GM23248 (cell line): ENCODE measurements at regions not wholly inside any gene's neighbourhood (a gene's known extent, or its start where the extent isn't known, plus 50 kb on each side); places are given as distances from the start of the nearest gene placed in this dataset.

Source experiments
- DNase-seq: peaks from one replicate; pipeline ENCODE4 v3.0.0-alpha.2; 2015
- H2AFZ ChIP-seq: fragments of 200-600 bp; sonication (generic); 2 replicates; pipeline ENCODE4 v1.6.1; 2016; ENCODE audit warnings: antibody characterized with exemption
- H3F3A ChIP-seq: fragments of 200-600 bp; sonication (generic); 2 replicates; pipeline ENCODE4 v1.6.1; 2016; ENCODE audit warnings: mild to moderate bottlenecking, antibody characterized with exemption, mixed run types; ENCODE audit not compliant: insufficient read depth
- H3K27ac ChIP-seq: fragments of 200-600 bp; sonication (generic); 2 replicates; pipeline ENCODE4 v1.5.1; 2016; ENCODE audit warnings: mild to moderate bottlenecking
- H3K27me3 ChIP-seq: fragments of 200-600 bp; sonication (generic); replicated peaks from 2 replicates; pipeline ENCODE4 v1.6.1; 2016; ENCODE audit warnings: mild to moderate bottlenecking; ENCODE audit not compliant: insufficient read depth
- H3K36me3 ChIP-seq: fragments of 200-600 bp; sonication (generic); 2 replicates; pipeline ENCODE4 v1.6.1; 2016; ENCODE audit warnings: low read depth, mild to moderate bottlenecking
- H3K4me1 ChIP-seq: fragments of 200-600 bp; sonication (generic); 2 replicates; pipeline ENCODE4 v1.6.1; 2016; ENCODE audit warnings: mild to moderate bottlenecking; ENCODE audit not compliant: insufficient read depth
- H3K4me2 ChIP-seq: fragments of 200-600 bp; sonication (generic); one replicate; pipeline ENCODE4 v1.6.1; 2016; ENCODE audit warnings: mild to moderate bottlenecking; ENCODE audit not compliant: unreplicated experiment
- H3K4me3 ChIP-seq: fragments of 200-600 bp; sonication (generic); 2 replicates; pipeline ENCODE4 v1.5.1; 2016; ENCODE audit warnings: mild to moderate bottlenecking
- H3K79me2 ChIP-seq: fragments of 200-600 bp; sonication (generic); 2 replicates; pipeline ENCODE4 v1.6.1; 2016; ENCODE audit warnings: mild to moderate bottlenecking; ENCODE audit not compliant: insufficient read depth
- H3K9ac ChIP-seq: fragments of 200-600 bp; sonication (generic); 2 replicates; pipeline ENCODE4 v1.6.1; 2016; ENCODE audit warnings: mild to moderate bottlenecking
- H3K9me2 ChIP-seq: fragments of 200-600 bp; sonication (generic); 2 replicates; pipeline ENCODE4 v1.6.1; 2016; ENCODE audit warnings: mixed run types, mild to moderate bottlenecking, moderate library complexity; ENCODE audit not compliant: insufficient read depth
- H3K9me3 ChIP-seq: fragments of 200-600 bp; sonication (generic); one replicate; pipeline ENCODE4 v1.6.1; 2017; ENCODE audit warnings: low read depth
- H4K20me1 ChIP-seq: fragments of 200-600 bp; sonication (generic); 2 replicates; pipeline ENCODE4 v1.6.0; 2016; ENCODE audit not compliant: insufficient read depth
- EZH2 ChIP-seq: fragments of 200-600 bp; sonication (generic); IDR thresholded peaks from 2 replicates; pipeline ENCODE4 v1.6.1; 2018; ENCODE audit warnings: antibody characterized with exemption, mild to moderate bottlenecking; ENCODE audit not compliant: insufficient read depth, poor library complexity, severe bottlenecking
- EZH2phosphoT487 ChIP-seq: fragments of 200-600 bp; sonication (generic); IDR thresholded peaks from 2 replicates; pipeline ENCODE4 v1.6.1; 2018; ENCODE audit warnings: antibody characterized with exemption, moderate library complexity, mild to moderate bottlenecking, low read depth; ENCODE audit not compliant: insufficient read depth
- WGBS, 2 experiments: methylation state at CpG; one replicate each; pipeline ENCODE4 v1.1.6; 2015 to 2017; ENCODE audit warnings: low lambda C conversion rate in 2 of 2, low coverage in 1 of 2; ENCODE audit errors: missing lambda C conversion rate in 2 of 2; 5-methylcytosine and 5-hydroxymethylcytosine counted together
- in situ Hi-C: fragments of 300-500 bp; cut with MboI; formaldehyde crosslinking; loops from 2 replicates; pipeline ENCODE4 v1.15.0; 2020

GRCh38 chr13:71054358-71054757, 812.6 kb downstream of the DACH1 start:
- WGBS, 2 experiments, result 0 to 3% methylated on average over 1 of the region's 1 CpG
- Histone ChIP-seq H3K36me3 (no peaks in the 10 kb centered on the region), H3K9ac (no peak overlapping the region), H3K4me3 (no peak overlapping the region), H2AFZ (no peak overlapping the region), H3K9me2 (no peaks in the 10 kb centered on the region), H3K4me2 (no peak overlapping the region), H3K27ac (no peak overlapping the region), H3K9me3 (no peaks in the 10 kb centered on the region), H3K79me2 (no peaks in the 10 kb centered on the region), H4K20me1 (no peaks in the 10 kb centered on the region), H3K27me3 (no peaks in the 10 kb centered on the region), H3K4me1 (no peaks in the 10 kb centered on the region), H3F3A (no peaks in the 10 kb centered on the region)
- TF ChIP-seq EZH2 (no peak), EZH2phosphoT487 (no peak)
- DNase-seq, result no peak
- in situ Hi-C loops, result no loop called here

GRCh38 chr13:71051573-71051972, 815.4 kb downstream of the DACH1 start:
- Histone ChIP-seq H2AFZ (no peak overlapping the region), H3K36me3 (no peaks in the 10 kb centered on the region), H3K27me3 (no peaks in the 10 kb centered on the region), H3F3A (no peaks in the 10 kb centered on the region), H3K27ac (no peak overlapping the region), H3K79me2 (no peaks in the 10 kb centered on the region), H3K9me2 (no peaks in the 10 kb centered on the region), H3K9ac (no peak overlapping the region), H3K4me3 (no peak overlapping the region), H4K20me1 (no peaks in the 10 kb centered on the region), H3K9me3 (no peaks in the 10 kb centered on the region), H3K4me2 (no peak overlapping the region), H3K4me1 (no peaks in the 10 kb centered on the region)
- 23 to 27% methylated on average over 2 of the region's 2 CpGs for WGBS, 2 experiments
- no peak for DNase-seq
- TF ChIP-seq EZH2phosphoT487 (no peak), EZH2 (no peak)
- in situ Hi-C loops, result no loop called here

- Histone ChIP-seq H3K9ac (no peak overlapping the region), H3F3A (no peaks in the 10 kb centered on the region), H3K4me1 (no peaks in the 10 kb centered on the region), H3K4me2 (no peak overlapping the region), H3K27ac (no peak overlapping the region), H3K79me2 (no peaks in the 10 kb centered on the region), H3K36me3 (no peaks in the 10 kb centered on the region), H4K20me1 (no peaks in the 10 kb centered on the region), H3K9me2 (no peaks in the 10 kb centered on the region), H3K9me3 (no peaks in the 10 kb centered on the region), H3K27me3 (no peaks in the 10 kb centered on the region), H2AFZ (no peak overlapping the region), H3K4me3 (no peak overlapping the region)
- no peak for DNase-seq
- TF ChIP-seq EZH2, result no peak
- TF ChIP-seq EZH2phosphoT487, result no peak
- 18 to 30% methylated on average over 2 of the region's 2 CpGs for WGBS, 2 experiments
- in situ Hi-C loops, result no loop called here
Measured at GRCh38 chr13:71046360-71047079, 820.5 kb downstream of the DACH1 start.

- TF ChIP-seq EZH2phosphoT487 (no peak), EZH2 (no peak)
- Histone ChIP-seq H3K4me2 (no peak overlapping the region), H3K9me3 (no peaks in the 10 kb centered on the region), H3K27me3 (no peaks in the 10 kb centered on the region), H3K4me1 (no peaks in the 10 kb centered on the region), H3K4me3 (no peak overlapping the region), H3K9ac (no peak overlapping the region), H2AFZ (no peak overlapping the region), H3K79me2 (no peaks in the 10 kb centered on the region), H4K20me1 (no peaks in the 10 kb centered on the region), H3K9me2 (no peaks in the 10 kb centered on the region), H3K36me3 (no peaks in the 10 kb centered on the region), H3F3A (no peaks in the 10 kb centered on the region), H3K27ac (no peak overlapping the region)
- no peak for DNase-seq
- in situ Hi-C loops, result no loop called here
Measured at GRCh38 chr13:71045101-71045500, 821.9 kb downstream of the DACH1 start.

GRCh38 chr13:71039440-71039839, 827.6 kb downstream of the DACH1 start:
- DNase-seq, result no peak
- H3K4me1 ChIP-seq, result no peaks in the 10 kb centered on the region
- in situ Hi-C loops, result no loop called here
- no peak overlapping the region for H2AFZ ChIP-seq
- H3K79me2 ChIP-seq, result no peaks in the 10 kb centered on the region
- H3K9me3 ChIP-seq, result no peaks in the 10 kb centered on the region
- H3K9ac ChIP-seq, result no peak overlapping the region
- TF ChIP-seq EZH2phosphoT487, result no peak
- no peak for TF ChIP-seq EZH2
- H3F3A ChIP-seq, result no peaks in the 10 kb centered on the region
- no peak overlapping the region for H3K4me3 ChIP-seq
- no peaks in the 10 kb centered on the region for H4K20me1 ChIP-seq
- no peaks in the 10 kb centered on the region for H3K36me3 ChIP-seq
- no peak overlapping the region for H3K4me2 ChIP-seq
- H3K27ac ChIP-seq, result no peak overlapping the region
- no peaks in the 10 kb centered on the region for H3K9me2 ChIP-seq
- no peaks in the 10 kb centered on the region for H3K27me3 ChIP-seq
